ENCODE measurements at regions not wholly inside any gene's neighbourhood (a gene's known extent, or its start where the extent isn't known, plus 50 kb on each side); places are given as distances from the start of the nearest gene placed in this dataset.

DNA sequence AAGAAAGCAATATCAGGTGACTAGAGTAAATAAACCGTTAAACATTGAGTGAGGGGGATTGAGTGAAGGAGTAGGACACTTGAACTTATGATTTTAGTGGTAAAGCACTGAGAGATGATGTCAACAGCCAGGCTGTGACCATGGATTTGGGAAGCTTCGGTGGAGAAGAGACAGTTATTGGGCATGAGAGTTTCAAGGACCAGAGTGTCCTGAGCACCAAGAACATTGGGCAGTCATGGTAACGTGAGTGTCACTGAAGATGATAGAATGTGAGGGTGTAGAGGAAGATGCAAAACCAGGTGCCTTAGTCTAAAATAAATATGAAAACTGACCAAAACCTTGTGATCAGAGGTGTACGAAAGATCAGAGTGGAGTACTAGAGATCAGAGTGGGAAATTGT is 248.1 kb downstream of the ASXL3 start:
- TF ChIP-seq, protein P1, sequence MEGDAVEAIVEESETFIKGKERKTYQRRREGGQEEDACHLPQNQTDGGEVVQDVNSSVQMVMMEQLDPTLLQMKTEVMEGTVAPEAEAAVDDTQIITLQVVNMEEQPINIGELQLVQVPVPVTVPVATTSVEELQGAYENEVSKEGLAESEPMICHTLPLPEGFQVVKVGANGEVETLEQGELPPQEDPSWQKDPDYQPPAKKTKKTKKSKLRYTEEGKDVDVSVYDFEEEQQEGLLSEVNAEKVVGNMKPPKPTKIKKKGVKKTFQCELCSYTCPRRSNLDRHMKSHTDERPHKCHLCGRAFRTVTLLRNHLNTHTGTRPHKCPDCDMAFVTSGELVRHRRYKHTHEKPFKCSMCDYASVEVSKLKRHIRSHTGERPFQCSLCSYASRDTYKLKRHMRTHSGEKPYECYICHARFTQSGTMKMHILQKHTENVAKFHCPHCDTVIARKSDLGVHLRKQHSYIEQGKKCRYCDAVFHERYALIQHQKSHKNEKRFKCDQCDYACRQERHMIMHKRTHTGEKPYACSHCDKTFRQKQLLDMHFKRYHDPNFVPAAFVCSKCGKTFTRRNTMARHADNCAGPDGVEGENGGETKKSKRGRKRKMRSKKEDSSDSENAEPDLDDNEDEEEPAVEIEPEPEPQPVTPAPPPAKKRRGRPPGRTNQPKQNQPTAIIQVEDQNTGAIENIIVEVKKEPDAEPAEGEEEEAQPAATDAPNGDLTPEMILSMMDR (IDR thresholded peaks at IDR 0.05), result no peak
- no peak for TF ChIP-seq POLR2A (IDR thresholded peaks at IDR 0.05)
